ENCODE measurements at regions not wholly inside any gene's neighbourhood (a gene's known extent, or its start where the extent isn't known, plus 50 kb on each side); places are given as distances from the start of the nearest gene placed in this dataset.

- H3K27ac Mint-ChIP-seq: no peak overlapping the region
- CTCF ChIA-PET (ENCODE audit: partially characterized antibody): no interaction called here
- no peaks in the 10 kb centered on the region for H3K4me1 Mint-ChIP-seq
- no peaks in the 10 kb centered on the region for H3K27me3 ChIP-seq (ENCODE audit: insufficient read depth, low read length)
- H3K4me1 ChIP-seq (ENCODE audit: insufficient read depth, low read length): no peaks in the 10 kb centered on the region
- H3K36me3 Mint-ChIP-seq: no peaks in the 10 kb centered on the region
- H3K27me3 Mint-ChIP-seq: peaks cover 0 to 2% of the 10 kb centered on the region in 2 donors
- H3K9me3 ChIP-seq (ENCODE audit: control insufficient read depth in 1 of 2, low read length in 2 of 2): no peaks in the 10 kb centered on the region
- H3K4me3 ChIP-seq (ENCODE audit: low read length in 2 of 2): no peak overlapping the region
- DNase-seq: no peak
- intact Hi-C loops (cut with micrococcal nuclease): no loop called here
- POLR2A ChIA-PET (ENCODE audit: partially characterized antibody): no interaction called here
- H3K9me3 Mint-ChIP-seq: peaks cover 0 to 2% (median 0%) of the 10 kb centered on the region in 8 donors
- H3K4me3 Mint-ChIP-seq: no peak overlapping the region
- no peaks in the 10 kb centered on the region for H3K36me3 ChIP-seq (ENCODE audit: insufficient read depth, low read length)
- H3K27ac ChIP-seq (ENCODE audit: low read depth, low read length): no peak overlapping the region
Observed at GRCh38 chr19:5265260-5265659, 75.4 kb downstream of the PTPRS start.

GRCh38 chr19:5264453-5264852, 76.2 kb downstream of the PTPRS start:
- Histone ChIP-seq H3K4me3 (ENCODE audit: low read length in 2 of 2) (no peak overlapping the region), H3K27me3 (ENCODE audit: insufficient read depth, low read length) (no peaks in the 10 kb centered on the region), H3K9me3 (ENCODE audit: control insufficient read depth in 1 of 2, low read length in 2 of 2) (no peaks in the 10 kb centered on the region), H3K4me1 (ENCODE audit: insufficient read depth, low read length) (no peaks in the 10 kb centered on the region), H3K36me3 (ENCODE audit: insufficient read depth, low read length) (no peaks in the 10 kb centered on the region), H3K27ac (ENCODE audit: low read depth, low read length) (no peak overlapping the region)
- ChIA-PET POLR2A (ENCODE audit: partially characterized antibody) (no interaction called here), CTCF (ENCODE audit: partially characterized antibody) (no interaction called here)
- no peak for DNase-seq
- Mint-ChIP-seq H3K9me3 (peaks cover 0 to 2% (median 0%) of the 10 kb centered on the region in 8 donors), H3K36me3 (no peaks in the 10 kb centered on the region), H3K4me1 (no peaks in the 10 kb centered on the region), H3K4me3 (no peak overlapping the region), H3K27ac (no peak overlapping the region), H3K27me3 (peaks cover 0 to 2% of the 10 kb centered on the region in 2 donors)
- intact Hi-C loops (cut with micrococcal nuclease): no loop called here

DNA sequence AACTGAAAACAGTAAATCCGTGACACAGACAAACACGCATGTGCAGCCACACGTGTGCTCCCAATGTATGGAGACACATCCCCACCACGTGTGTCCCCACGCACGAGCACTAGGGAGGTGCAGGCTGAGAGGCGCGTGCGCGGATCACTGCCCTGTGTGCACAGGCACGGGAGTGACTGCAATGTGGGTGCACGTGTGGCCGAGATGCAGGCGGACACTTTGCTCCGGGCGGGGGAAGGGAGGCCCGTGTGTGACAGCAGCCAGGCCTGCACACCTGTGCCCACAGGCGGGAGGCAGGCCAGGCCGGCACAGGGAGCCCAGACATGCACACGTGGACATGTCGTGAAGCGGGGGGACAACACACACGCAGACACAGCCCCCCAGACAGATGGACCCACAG, 77.0 kb downstream of the PTPRS start:
- ChIA-PET CTCF (ENCODE audit: partially characterized antibody) (no interaction called here), POLR2A (ENCODE audit: partially characterized antibody) (no interaction called here)
- intact Hi-C loops (cut with micrococcal nuclease): no loop called here
- Histone ChIP-seq H3K27ac (ENCODE audit: low read depth, low read length) (no peak overlapping the region), H3K4me1 (ENCODE audit: insufficient read depth, low read length) (no peaks in the 10 kb centered on the region), H3K36me3 (ENCODE audit: insufficient read depth, low read length) (no peaks in the 10 kb centered on the region), H3K4me3 (ENCODE audit: low read length in 2 of 2) (no peak overlapping the region), H3K27me3 (ENCODE audit: insufficient read depth, low read length) (no peaks in the 10 kb centered on the region), H3K9me3 (ENCODE audit: control insufficient read depth in 1 of 2, low read length in 2 of 2) (no peaks in the 10 kb centered on the region)
- Mint-ChIP-seq H3K36me3 (no peaks in the 10 kb centered on the region), H3K27me3 (peaks cover 0 to 2% of the 10 kb centered on the region in 2 donors), H3K27ac (no peak overlapping the region), H3K9me3 (peaks cover 0 to 2% (median 0%) of the 10 kb centered on the region in 8 donors), H3K4me1 (no peaks in the 10 kb centered on the region), H3K4me3 (no peak overlapping the region)
- no peak for DNase-seq

GRCh38 chr19:5262721-5263120, 77.9 kb downstream of the PTPRS start:
- no peak for DNase-seq
- H3K27ac ChIP-seq (ENCODE audit: low read depth, low read length): no peak overlapping the region
- Mint-ChIP-seq H3K4me3 (no peak overlapping the region), H3K27me3 (peaks cover 0 to 2% of the 10 kb centered on the region in 2 donors), H3K27ac (no peak overlapping the region), H3K36me3 (no peaks in the 10 kb centered on the region), H3K9me3 (peaks cover 0 to 8% (median 0%) of the 10 kb centered on the region in 8 donors), H3K4me1 (no peaks in the 10 kb centered on the region)
- CTCF ChIA-PET (ENCODE audit: partially characterized antibody): no interaction called here
- no peaks in the 10 kb centered on the region for H3K4me1 ChIP-seq (ENCODE audit: insufficient read depth, low read length)
- POLR2A ChIA-PET (ENCODE audit: partially characterized antibody): no interaction called here
- H3K4me3 ChIP-seq (ENCODE audit: low read length in 2 of 2): no peak overlapping the region
- H3K27me3 ChIP-seq (ENCODE audit: insufficient read depth, low read length): no peaks in the 10 kb centered on the region
- no peaks in the 10 kb centered on the region for H3K9me3 ChIP-seq (ENCODE audit: control insufficient read depth in 1 of 2, low read length in 2 of 2)
- no peaks in the 10 kb centered on the region for H3K36me3 ChIP-seq (ENCODE audit: insufficient read depth, low read length)
- intact Hi-C loops (cut with micrococcal nuclease): no loop called here

GRCh38 chr19:5261156-5261890, 79.3 kb downstream of the PTPRS start:
- H3K27me3 Mint-ChIP-seq: no peaks in the 10 kb centered on the region
- Histone ChIP-seq H3K4me1 (ENCODE audit: insufficient read depth, low read length) (no peaks in the 10 kb centered on the region), H3K27me3 (ENCODE audit: insufficient read depth, low read length) (no peaks in the 10 kb centered on the region), H3K4me3 (ENCODE audit: low read length in 2 of 2) (no peak overlapping the region), H3K36me3 (ENCODE audit: insufficient read depth, low read length) (no peaks in the 10 kb centered on the region), H3K27ac (ENCODE audit: low read depth, low read length) (no peak overlapping the region), H3K9me3 (ENCODE audit: control insufficient read depth in 1 of 2, low read length in 2 of 2) (peaks cover 0 to 5% of the 10 kb centered on the region in 2 donors)
- no peak for DNase-seq
- H3K27ac Mint-ChIP-seq: no peak overlapping the region
- CTCF ChIA-PET (ENCODE audit: partially characterized antibody): no interaction called here
- H3K4me1 Mint-ChIP-seq: no peaks in the 10 kb centered on the region
- intact Hi-C loops (cut with micrococcal nuclease): no loop called here
- no peak overlapping the region for H3K4me3 Mint-ChIP-seq
- peaks cover 0 to 13% (median 5%) of the 10 kb centered on the region in 8 donors for H3K9me3 Mint-ChIP-seq
- H3K36me3 Mint-ChIP-seq: no peaks in the 10 kb centered on the region
- POLR2A ChIA-PET (ENCODE audit: partially characterized antibody): no interaction called here

DNA sequence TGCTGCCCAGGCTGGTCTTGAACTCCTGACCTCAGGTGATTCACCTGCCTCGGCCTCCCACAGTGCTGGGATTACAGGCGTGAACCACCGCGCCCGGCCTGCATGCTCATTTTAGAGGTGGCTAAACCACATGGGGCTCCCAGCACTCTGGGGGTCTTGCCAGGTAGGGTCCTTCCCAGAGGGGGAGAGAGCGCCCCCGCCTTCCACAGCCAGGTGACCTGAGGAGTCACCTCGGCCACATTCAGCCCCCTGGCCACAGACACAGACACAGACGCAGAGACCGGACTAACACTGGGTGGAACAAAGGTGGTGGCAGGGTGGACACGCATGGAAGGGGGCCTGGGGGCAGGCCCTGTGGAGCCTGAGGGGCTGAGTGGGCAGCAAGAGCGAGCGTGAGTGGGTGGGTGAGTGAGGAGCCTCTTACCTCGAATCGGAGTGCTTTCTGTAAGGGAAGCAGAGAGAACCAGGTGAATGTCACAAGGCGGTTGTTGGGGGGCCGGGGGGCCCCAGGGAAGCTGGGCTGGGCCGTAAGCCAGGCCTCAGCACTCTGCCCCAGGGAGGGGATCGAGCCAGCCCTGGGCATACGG, 80.1 kb downstream of the PTPRS start:
- Mint-ChIP-seq H3K36me3 (no peaks in the 10 kb centered on the region), H3K27ac (no peak overlapping the region), H3K4me1 (no peaks in the 10 kb centered on the region), H3K9me3 (peaks cover 0 to 18% (median 12%) of the 10 kb centered on the region in 8 donors), H3K27me3 (no peaks in the 10 kb centered on the region), H3K4me3 (no peak overlapping the region)
- intact Hi-C loops (cut with micrococcal nuclease): no loop called here
- Histone ChIP-seq H3K27me3 (ENCODE audit: insufficient read depth, low read length) (no peaks in the 10 kb centered on the region), H3K4me1 (ENCODE audit: insufficient read depth, low read length) (no peaks in the 10 kb centered on the region), H3K9me3 (ENCODE audit: control insufficient read depth in 1 of 2, low read length in 2 of 2) (peaks cover 0 to 9% of the 10 kb centered on the region in 2 donors), H3K27ac (ENCODE audit: low read depth, low read length) (no peak overlapping the region), H3K4me3 (ENCODE audit: low read length in 2 of 2) (no peak overlapping the region), H3K36me3 (ENCODE audit: insufficient read depth, low read length) (no peaks in the 10 kb centered on the region)
- POLR2A ChIA-PET (ENCODE audit: partially characterized antibody): no interaction called here
- DNase-seq: no peak
- CTCF ChIA-PET (ENCODE audit: partially characterized antibody): no interaction called here

DNA sequence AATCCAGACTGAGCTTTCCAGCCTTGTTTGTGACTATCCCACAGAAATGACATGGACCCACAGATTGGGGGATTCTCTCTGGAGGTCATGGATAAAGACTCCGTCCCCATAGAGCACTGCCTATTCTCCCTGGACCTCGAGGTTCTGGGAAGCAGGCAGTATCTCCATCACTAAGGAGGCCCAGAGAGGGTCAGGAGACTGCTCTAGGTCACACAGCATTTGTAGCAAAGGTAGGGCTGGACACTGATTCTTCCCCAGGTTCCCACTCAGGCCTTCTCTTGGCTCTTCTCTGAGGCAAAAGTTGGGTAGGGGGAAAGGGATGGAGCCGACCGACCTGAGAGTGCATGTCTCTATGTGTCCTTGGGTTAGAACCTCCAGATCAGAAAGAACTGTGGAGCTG, 80.9 kb downstream of the PTPRS start:
- CTCF ChIA-PET (ENCODE audit: partially characterized antibody): no interaction called here
- no peaks in the 10 kb centered on the region for H3K4me1 Mint-ChIP-seq

More for the DNA sequence above, 80.9 kb downstream of the PTPRS start:
- no peak overlapping the region for H3K27ac Mint-ChIP-seq
- no peak for DNase-seq
- intact Hi-C loops (cut with micrococcal nuclease): no loop called here
- no peaks in the 10 kb centered on the region for H3K27me3 Mint-ChIP-seq
- Histone ChIP-seq H3K36me3 (ENCODE audit: insufficient read depth, low read length) (no peaks in the 10 kb centered on the region), H3K9me3 (ENCODE audit: control insufficient read depth in 1 of 2, low read length in 2 of 2) (peaks cover 0 to 14% of the 10 kb centered on the region in 2 donors), H3K27ac (ENCODE audit: low read depth, low read length) (no peak overlapping the region), H3K4me1 (ENCODE audit: insufficient read depth, low read length) (no peaks in the 10 kb centered on the region), H3K4me3 (ENCODE audit: low read length in 2 of 2) (no peak overlapping the region), H3K27me3 (ENCODE audit: insufficient read depth, low read length) (no peaks in the 10 kb centered on the region)
- peaks cover 2 to 25% (median 18%) of the 10 kb centered on the region in 8 donors for H3K9me3 Mint-ChIP-seq
- no peaks in the 10 kb centered on the region for H3K36me3 Mint-ChIP-seq
- POLR2A ChIA-PET (ENCODE audit: partially characterized antibody): no interaction called here
- no peak overlapping the region for H3K4me3 Mint-ChIP-seq
